Uterus (tissue), 3 donors: ENCODE measurements at regions not wholly inside any gene's neighbourhood (a gene's known extent, or its start where the extent isn't known, plus 50 kb on each side); places are given as distances from the start of the nearest gene placed in this dataset.

Source experiments
- DNase-seq, 2 donors: peaks; one replicate each; pipeline ENCODE4 v3.0.0-alpha.2; 2019 to 2020
- H3K27ac ChIP-seq, 2 donors: fragments of 200-600 bp; sonication (generic); 1 replicate in 1 of 2; 2 replicates in 1 of 2; pipeline ENCODE4 v1.5.1; 2016 to 2018
- H3K27me3 ChIP-seq, 2 donors: fragments of 200-600 bp; sonication (generic); one replicate each; pipeline ENCODE4 v1.5.1; 2018 to 2019; ENCODE audit warnings: control low read depth in 1 of 2
- H3K36me3 ChIP-seq, 2 donors: fragments of 200-600 bp; sonication (generic); one replicate each; pipeline ENCODE4 v1.5.1; 2019; ENCODE audit warnings: control low read depth in 1 of 2
- H3K4me1 ChIP-seq, 2 donors: fragments of 200-600 bp; sonication (generic); one replicate each; pipeline ENCODE4 v1.5.1; 2018 to 2019; ENCODE audit warnings: control low read depth in 1 of 2
- H3K4me3 ChIP-seq, 2 donors: fragments of 200-600 bp; sonication (generic); 1 replicate in 1 of 2; 2 replicates in 1 of 2; pipeline ENCODE4 v1.5.1; 2018 to 2019; ENCODE audit warnings: mild to moderate bottlenecking in 1 of 2
- H3K9me3 ChIP-seq, 2 donors: fragments of 200-600 bp; sonication (generic); one replicate each; pipeline ENCODE4 v1.5.1; 2019; ENCODE audit warnings: control low read depth in 1 of 2
- CTCF ChIP-seq, 4 experiments: fragments of 200-600 bp in 2 of 4; fragments of 450-650 bp in 2 of 4; sonication (generic) in 2 of 4; IDR thresholded peaks; one replicate each; pipeline ENCODE4 v1.5.1; 2016 to 2019; ENCODE audit warnings: antibody characterized with exemption in 4 of 4, mild to moderate bottlenecking in 2 of 4, moderate library complexity in 1 of 4
- POLR2A ChIP-seq, 2 donors: fragments of 450-650 bp; IDR thresholded peaks; one replicate each; pipeline ENCODE4 v1.6.1; 2016; ENCODE audit warnings: antibody characterized with exemption in 2 of 2, mild to moderate bottlenecking in 1 of 2, moderate library complexity in 1 of 2
- intact Hi-C: fragments of 100-400 bp; cut with DNase I; formaldehyde crosslinking; loops from one replicate; pipeline ENCODE4 v1.15.1; 2023; ENCODE audit warnings: low total_unique reads
- donor health status: DM: yes; HTN: yes; CAD: no.

- Histone ChIP-seq H3K27me3 (no peaks in the 10 kb centered on the region), H3K4me3 (no peak overlapping the region), H3K9me3 (no peaks in the 10 kb centered on the region), H3K27ac (no peak overlapping the region), H3K4me1 (no peaks in the 10 kb centered on the region), H3K36me3 (no peaks in the 10 kb centered on the region)
- no peak for DNase-seq
- intact Hi-C loops, result no loop called here
- TF ChIP-seq POLR2A (IDR thresholded peaks at IDR 0.05) (no peak), CTCF (IDR thresholded peaks at IDR 0.05) (no peak)
Measured at GRCh38 chr6:3957321-3957720, 108.1 kb downstream of the FAM50B start.

- no peak for DNase-seq
- TF ChIP-seq POLR2A (IDR thresholded peaks at IDR 0.05) (no peak), CTCF (IDR thresholded peaks at IDR 0.05) (no peak)
- Histone ChIP-seq H3K27me3 (no peaks in the 10 kb centered on the region), H3K9me3 (no peaks in the 10 kb centered on the region), H3K4me3 (no peak overlapping the region), H3K27ac (no peak overlapping the region), H3K4me1 (no peaks in the 10 kb centered on the region), H3K36me3 (no peaks in the 10 kb centered on the region)
- intact Hi-C loops, result no loop called here
Measured at GRCh38 chr6:3958255-3958654, 109.1 kb downstream of the FAM50B start.

- no peak for DNase-seq
- H3K4me1 ChIP-seq, result no peaks in the 10 kb centered on the region
- no peak overlapping the region for H3K27ac ChIP-seq
- intact Hi-C loops, result no loop called here
- H3K27me3 ChIP-seq, result no peaks in the 10 kb centered on the region
- no peaks in the 10 kb centered on the region for H3K36me3 ChIP-seq
- no peak for TF ChIP-seq POLR2A (IDR thresholded peaks at IDR 0.05)
- no peak for TF ChIP-seq CTCF (IDR thresholded peaks at IDR 0.05)
- H3K4me3 ChIP-seq, result no peak overlapping the region
- H3K9me3 ChIP-seq, result no peaks in the 10 kb centered on the region
Measured at GRCh38 chr6:3959385-3959784, 110.2 kb downstream of the FAM50B start.

- DNase-seq, result no peak
- H3K27me3 ChIP-seq, result no peaks in the 10 kb centered on the region
- H3K9me3 ChIP-seq, result no peaks in the 10 kb centered on the region
- no peaks in the 10 kb centered on the region for H3K36me3 ChIP-seq
- no peaks in the 10 kb centered on the region for H3K4me1 ChIP-seq
- TF ChIP-seq CTCF (IDR thresholded peaks at IDR 0.05) (no peak), POLR2A (IDR thresholded peaks at IDR 0.05) (no peak)
- intact Hi-C loops, result no loop called here
- H3K27ac ChIP-seq, result no peak overlapping the region
- H3K4me3 ChIP-seq, result no peak overlapping the region
Measured at GRCh38 chr6:3960754-3961361, 111.7 kb downstream of the FAM50B start.

- no peaks in the 10 kb centered on the region for H3K27me3 ChIP-seq
- DNase-seq, result no peak
- no peak overlapping the region for H3K4me3 ChIP-seq
- no peak overlapping the region for H3K27ac ChIP-seq
- intact Hi-C loops, result no loop called here
- H3K4me1 ChIP-seq, result no peaks in the 10 kb centered on the region
- no peaks in the 10 kb centered on the region for H3K9me3 ChIP-seq
- no peak for TF ChIP-seq CTCF (IDR thresholded peaks at IDR 0.05)
- TF ChIP-seq POLR2A (IDR thresholded peaks at IDR 0.05), result no peak
- no peaks in the 10 kb centered on the region for H3K36me3 ChIP-seq
Measured at GRCh38 chr6:3961581-3962215, 112.5 kb downstream of the FAM50B start.
